NCI-H2171 (cell line): ENCODE measurements at regions not wholly inside any gene's neighbourhood (a gene's known extent, or its start where the extent isn't known, plus 50 kb on each side); places are given as distances from the start of the nearest gene placed in this dataset.

ENCODE experiments used
- DNase-seq: peaks from one replicate; lab custom pipeline; 2025; lab: John Stamatoyannopoulos, UW

DNA sequence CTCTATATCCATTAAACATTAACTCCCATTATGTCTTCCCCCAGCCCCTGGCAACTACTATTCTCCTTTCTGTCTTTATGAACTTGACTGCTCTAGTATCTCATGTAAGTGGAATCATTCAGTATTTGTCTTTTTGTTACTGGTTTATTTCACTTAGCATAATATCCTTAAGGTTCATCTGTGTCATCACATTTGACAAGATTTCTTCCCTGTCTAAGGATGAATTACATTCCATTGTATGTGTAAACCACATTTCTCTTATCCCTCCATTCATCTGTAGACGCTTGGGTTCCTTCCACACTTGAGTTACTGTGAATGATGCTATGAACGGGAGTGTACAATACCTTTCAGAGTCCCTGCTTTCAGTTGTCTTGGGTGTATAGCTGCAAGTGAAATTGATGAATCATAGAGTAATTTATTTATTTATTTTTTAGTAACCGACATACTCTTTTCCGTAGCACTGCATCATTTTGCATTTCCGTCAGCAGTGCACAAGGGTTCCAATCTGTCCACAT, 399.7 kb upstream of the RBFOX1 start:
- DNase-seq: no peak

DNA sequence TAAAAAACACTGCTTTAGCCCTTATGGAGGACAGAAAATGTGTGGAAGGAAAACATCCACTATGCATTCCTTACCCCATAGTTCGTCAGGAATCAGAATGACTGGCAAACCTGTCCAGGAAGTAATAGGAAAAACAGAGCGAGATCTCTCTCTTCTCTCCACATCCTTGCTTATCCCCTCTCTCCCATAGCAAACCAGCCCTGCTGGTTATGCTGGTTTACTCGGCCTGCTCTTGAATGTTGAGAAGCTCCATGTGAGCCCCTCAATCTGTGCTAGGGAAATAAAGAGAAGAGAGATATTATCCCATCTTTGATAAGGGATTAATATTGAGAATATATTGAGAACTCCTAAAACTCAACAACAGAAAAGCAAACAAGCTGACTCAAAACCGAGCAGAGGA, 402.8 kb upstream of the RBFOX1 start:
- no peak for DNase-seq

DNA sequence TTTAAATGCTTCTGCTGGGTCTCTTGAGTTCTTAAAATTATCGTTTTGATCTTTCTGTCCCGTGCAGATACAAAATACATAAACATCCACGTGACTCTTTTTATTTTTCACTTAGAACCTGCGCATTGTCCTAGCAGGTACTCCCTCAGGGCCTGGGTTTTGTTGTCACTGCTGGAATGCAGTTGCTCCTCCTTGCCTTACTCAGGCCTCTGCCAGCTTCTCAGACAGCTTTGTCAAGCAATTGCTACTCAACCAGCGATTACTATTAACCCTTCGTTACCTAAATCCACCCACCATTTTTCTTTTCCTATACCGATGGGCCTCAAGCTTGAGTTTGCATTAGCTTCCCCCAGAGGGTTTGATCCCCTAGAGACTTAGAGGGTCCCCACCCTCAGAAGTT, 405.9 kb upstream of the RBFOX1 start:
- no peak for DNase-seq

DNA sequence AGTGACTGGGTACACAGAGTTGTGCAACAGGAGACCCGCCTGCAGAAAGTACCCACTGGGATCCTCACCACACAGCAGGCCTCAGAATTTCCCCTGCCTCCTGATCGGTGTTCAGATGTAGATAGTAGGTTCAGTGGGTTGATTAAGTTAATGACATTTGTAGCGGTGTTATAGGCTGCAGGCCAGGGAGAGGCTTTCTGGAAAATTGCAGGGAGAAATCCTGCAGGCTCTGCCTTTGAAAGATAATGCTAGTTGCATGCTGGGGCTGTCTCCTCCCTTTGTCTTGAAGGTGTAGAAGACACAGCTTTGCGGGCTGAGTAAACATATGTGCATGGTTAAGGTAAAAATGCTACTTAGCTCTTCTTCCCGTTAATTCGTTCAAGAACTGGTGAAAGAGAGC, 406.3 kb upstream of the RBFOX1 start:
- DNase-seq: no peak

DNA sequence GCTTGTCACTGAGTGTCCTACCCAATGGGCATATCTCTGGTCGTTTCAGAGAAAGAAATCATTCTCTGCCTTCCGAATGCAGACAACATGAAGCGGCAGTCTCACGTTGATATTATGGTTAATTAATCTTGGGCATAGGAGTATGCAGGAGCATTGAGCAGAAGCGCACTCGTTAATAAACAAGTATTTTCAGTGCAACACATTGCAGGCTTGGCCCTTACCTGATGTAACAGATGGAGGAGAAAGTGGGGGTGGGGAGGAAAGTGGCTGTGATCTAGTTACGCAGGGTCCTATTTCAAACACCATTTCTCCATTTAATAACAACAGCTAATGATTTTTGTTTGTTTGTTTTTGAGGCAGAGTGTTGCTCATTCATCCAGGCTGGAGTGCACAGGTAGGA, 414.0 kb upstream of the RBFOX1 start:
- DNase-seq: no peak

DNA sequence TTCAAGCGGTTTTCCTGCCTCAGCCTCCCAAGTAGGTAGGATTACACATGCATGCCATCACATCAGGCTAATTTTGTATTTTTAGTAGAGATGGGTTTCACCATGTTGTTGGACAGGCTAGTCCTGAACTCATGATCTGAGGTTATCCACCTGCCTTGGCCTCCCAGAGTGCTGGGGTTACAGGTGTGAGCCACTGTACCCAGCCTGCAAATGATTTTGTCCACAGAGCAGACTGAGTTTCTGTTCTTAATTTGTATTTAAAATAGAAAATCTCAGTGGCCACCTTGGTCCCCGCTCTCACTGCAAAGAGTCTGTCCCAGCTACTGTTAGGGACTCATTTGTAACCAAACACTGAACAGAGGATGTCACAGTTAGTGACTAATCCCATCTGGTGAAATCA, 415.7 kb upstream of the RBFOX1 start:
- DNase-seq: no peak

DNA sequence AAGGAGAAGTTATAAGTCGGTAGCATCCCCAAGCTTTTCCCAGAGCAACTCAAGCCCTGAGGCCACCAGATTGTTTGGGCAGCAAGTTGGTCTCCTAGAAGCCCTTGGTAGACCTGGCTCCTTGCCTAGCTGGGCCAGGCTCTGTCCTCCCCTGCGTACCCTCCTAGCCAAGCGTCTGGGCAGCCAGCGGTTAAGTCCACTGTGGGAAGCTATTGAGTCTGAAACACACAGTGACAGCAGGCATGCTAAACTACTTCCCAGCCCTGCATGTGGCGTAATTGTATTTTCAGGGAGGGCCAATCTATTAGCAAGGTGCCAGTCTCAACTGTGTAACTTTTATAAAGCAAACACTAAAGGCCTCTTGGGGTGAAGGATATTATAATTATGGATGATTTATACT, 419.1 kb upstream of the RBFOX1 start:
- DNase-seq: no peak

DNA sequence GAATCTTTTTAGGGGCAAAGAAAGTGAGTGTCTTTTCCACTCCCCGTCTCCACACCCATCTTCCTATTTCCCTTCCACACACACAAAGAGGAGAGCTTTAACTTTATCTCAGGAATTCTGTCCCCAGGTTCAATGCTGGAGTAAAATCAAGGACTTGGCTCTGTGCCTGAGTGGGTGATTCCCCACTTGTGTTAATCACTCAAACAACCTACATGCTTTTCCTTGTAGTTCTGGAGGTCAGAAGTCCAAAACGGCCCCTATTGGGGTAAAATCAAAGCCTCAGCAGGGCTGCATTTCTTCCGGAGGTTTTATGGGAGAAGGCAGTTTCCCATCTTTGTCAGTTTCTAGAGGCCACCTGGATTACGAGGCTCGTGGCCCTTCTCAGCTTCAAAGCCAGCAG, 422.3 kb upstream of the RBFOX1 start:
- DNase-seq: no peak

DNA sequence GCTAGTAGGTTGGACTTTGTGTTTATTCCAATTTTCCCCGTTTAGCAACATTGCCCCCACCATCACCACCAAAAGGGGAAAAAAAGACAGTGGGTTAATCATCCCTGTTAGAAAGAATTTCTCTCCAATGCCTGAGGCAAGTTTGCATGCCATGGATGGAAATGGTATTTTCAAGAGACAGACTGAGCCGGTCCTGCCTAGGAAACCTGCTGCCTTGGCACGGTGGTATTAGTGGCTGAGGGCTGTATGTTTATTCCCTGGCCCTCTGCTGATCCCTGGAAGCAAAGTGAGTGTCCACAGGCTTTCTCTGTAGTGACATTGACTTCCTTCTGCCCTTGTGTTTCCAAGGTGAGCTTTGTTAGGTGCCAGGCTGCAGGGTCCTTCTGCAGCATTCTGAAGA, 427.0 kb upstream of the RBFOX1 start:
- DNase-seq: no peak

DNA sequence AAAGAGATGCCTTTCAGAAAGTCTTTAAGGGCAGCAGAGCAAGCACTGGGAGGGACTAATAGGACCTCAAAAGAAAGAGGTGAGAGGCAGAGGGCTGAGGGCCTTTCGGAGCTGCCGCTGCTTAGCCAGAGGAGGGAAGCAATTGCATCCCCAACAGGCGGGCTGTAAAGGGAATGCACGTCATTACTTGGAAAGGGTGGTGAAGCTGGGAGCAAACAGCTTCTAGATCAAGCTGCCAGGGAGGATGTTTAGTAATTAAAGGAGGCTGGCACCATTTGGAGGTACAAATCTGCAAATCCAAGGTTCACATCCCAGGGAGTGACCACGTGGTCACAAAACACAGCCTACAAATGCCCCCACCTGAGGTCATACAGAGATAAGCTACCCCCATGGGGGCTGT, 429.0 kb upstream of the RBFOX1 start:
- no peak for DNase-seq

DNA sequence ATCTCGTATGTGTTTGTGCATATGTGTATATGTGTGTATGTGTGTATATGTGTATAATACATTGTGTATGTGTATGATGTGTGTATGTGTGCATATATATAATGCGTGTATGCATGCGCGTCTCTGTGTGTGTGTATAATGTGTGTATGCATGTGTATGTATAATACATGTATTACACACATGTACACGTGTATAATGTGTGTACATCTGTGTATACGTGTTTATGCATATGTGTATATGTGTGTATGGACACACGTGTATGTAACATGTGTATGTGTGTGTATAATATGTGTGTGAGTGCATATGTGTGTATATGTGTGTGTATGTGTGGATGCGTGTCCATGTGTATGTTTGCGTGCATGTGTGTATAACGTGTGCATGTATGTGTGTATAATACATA, 433.7 kb upstream of the RBFOX1 start:
- no peak for DNase-seq

DNA sequence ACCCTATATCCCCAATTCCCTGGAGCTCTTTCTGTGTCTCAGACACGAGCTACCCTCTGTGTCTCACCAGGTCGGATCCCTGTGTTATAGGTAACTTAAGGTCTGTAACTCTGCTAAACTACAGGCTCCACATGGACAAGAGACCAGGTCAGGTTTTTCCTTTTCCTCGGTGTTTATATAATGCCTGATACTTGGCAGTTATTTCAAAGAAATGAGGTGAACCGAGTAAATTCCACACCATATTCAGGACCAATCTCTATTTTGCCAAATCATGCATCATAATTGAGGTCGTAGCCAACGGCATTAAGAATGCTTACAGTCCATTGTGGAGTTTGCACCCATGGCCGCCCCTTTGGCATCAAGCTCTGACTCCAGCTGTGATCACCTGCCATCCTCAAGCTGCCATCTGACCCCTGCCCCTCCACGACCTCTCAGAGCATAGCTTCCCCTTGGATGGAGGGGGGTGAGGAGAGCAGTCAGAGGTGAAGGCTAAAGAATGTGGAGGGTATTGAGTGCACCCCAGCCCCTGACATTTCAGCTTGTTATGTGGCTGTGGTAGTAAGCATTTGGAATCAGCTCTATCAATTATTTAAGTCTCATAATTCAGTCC, 434.7 kb upstream of the RBFOX1 start:
- DNase-seq: no peak

DNA sequence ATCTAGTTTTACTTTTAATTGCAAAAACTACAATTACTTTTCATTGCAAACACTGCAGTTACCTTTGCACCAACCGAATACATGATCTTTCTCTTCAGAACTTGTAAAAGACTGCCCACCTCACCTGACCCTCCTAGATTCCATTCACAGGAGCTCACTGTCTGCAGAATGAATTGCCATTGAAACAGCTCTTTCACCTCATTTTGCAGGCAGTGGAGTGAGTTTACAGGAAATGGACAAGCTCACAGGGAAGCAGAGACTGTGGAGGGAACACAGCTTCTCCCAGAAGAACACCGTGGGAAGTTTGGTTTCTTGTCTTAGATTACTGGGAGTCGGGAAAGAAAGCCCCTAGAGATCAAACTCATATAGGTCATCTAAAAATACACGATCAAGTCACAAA, 439.7 kb upstream of the RBFOX1 start:
- DNase-seq: no peak

DNA sequence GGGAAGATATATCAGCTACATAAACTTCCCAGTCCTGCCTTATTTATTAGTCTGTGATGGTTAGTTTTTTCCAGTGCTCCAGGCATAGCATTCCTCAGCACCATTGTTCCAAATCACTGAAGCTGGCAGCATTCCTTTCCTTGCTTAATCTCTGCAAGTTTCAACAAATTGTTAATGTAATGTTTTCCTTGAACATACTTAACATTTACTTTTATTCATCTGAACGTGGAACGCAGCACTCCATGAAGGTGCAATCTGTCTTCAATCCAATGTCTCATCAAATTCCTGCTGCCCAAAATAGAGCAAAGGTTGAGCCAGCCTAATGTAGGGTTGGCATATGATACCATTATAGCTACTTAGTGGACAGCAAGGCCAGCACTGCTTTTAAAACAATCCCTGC, 441.1 kb upstream of the RBFOX1 start:
- DNase-seq: no peak

DNA sequence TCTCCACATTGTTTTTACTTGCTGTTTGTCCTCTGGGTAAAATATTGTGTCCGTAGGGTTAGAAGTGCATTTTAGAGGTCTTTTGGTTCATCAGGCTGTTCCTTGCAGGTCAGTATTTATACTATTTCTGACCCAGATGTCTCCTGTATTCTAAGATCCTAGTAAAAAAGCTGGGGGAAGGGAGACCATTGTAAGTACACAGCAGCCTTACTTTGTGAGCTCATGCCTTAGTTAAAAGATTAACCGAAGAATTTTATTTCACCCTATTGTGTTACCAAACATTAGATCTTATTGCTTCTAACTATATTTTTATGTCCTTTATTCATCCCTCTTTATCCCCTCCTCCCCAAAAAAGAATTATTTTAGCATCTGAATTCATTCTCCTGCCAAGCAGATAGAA, 444.1 kb upstream of the RBFOX1 start:
- no peak for DNase-seq

DNA sequence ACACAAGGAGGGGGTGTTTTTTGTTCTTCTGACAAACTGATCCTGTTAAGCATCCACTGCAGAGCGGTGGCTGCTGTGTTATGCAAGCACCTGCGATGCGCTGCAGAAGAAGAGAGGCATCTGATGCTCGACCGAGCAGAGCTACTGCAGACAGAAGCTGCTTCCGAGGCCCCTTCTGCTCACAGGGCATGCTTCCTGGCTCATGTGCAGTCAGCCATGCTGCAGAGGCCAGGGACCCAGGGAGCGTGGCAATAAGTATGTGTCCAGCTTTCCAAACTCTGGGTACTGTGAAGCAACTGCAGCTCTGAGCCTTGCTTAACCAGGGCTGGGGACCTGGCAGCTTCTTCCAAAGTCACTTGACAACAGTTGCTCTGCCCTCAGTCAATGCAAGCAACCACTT, 448.6 kb upstream of the RBFOX1 start:
- no peak for DNase-seq

DNA sequence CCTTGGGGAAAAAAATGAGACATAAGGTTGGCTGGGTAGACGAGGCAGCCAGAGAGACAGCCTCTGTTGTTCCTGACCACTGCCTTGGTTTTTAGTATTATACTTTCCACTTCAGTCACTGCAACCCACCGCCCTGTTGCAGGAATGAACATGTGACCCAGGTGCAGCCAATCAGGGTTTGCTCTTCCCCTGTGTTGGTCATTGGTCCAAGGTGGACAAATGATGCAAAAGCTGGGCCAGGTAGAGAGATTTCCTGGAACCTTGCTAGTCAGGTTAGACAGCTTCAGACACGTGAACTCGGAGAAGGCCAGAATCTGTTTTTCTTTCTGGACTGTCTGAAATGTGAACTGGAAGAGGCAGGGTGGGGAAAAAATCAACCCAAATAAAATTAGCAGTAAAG, 452.4 kb upstream of the RBFOX1 start:
- no peak for DNase-seq

DNA sequence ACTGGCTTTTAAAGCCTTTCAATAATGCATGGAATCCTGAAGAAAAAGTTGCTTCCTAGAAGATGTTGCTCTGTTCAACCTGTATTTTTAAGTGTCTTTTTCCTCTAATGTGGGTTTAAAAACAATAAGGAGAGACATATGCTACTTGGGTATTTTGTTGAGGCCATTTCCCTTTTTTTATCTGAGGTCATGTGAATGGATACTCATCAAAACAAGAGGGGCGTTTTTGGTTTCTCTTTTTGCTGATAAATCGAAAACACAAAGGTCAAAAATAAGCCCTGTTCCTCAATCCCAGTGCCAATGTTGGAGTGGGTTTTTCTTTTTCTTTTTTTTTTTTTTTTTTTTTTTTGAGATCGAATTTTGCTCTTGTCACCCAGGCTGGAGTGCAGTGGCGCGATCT, 468.0 kb upstream of the RBFOX1 start:
- no peak for DNase-seq

DNA sequence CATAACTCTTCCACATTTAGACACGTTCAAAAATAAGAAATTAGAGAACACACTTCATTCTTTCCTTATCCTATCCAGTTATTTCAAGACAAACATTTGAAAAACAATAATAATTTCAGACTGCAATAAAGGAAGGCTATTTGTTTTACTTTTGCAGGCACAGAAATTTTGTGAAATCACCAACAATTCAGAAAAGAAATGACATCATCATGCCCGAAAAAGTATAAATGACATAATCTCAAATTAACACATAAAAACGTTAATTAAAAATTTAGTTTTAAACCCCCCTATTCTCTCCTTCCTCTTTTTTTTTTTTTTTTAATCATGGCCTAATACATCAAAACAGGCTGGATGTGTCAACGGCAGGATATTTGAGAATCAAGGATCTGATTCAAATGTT, 468.4 kb upstream of the RBFOX1 start:
- no peak for DNase-seq

DNA sequence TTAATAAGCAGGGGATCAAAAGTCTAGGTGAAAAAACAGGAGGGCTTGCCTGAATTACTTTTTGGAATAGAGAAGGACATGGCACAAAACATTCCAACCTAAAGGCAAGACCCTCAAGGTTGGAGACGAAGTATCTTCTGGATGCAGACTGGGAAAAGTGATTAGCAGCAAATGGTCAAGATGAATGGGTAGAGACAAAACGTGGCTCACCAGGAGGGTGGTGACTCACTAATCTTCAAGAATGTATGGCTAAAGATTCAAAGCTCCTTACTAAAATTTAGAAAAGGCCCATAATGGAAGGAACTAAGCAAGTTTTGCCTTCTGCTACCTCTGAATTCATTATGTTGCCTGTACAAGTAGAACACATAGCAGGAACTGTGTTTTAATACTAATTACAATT, 469.5 kb upstream of the RBFOX1 start:
- no peak for DNase-seq

DNA sequence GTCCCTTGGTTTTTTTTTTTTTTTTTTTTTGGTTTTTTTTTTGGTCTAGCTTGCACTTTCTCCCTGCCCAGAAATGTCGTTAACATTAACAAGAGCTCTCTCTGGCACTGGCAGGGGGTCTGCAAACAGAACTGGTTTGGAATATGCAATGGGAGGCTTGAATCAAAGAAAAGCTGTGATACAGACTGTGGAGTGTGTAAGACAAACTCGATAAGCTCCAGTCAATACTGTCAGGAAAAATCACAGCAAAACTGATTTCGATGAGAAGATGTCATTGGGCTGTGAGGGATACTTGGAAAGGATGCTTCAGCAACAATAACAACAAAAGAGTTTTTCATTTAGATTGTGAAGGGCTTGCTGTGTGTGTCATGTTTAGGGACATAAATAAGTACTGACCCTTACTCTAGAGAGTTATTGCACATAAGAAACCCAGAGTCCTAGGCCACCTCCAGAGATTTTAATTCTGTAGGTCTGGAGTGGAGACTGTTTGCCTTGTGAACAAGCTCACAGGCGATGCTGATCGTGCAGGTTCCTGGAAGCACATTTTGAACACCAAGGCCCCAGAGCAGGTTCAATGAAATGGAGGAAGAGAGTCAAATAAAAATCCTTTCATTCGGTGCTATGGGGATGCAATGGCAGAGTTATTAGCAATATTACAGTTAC, 470.7 kb upstream of the RBFOX1 start:
- no peak for DNase-seq

DNA sequence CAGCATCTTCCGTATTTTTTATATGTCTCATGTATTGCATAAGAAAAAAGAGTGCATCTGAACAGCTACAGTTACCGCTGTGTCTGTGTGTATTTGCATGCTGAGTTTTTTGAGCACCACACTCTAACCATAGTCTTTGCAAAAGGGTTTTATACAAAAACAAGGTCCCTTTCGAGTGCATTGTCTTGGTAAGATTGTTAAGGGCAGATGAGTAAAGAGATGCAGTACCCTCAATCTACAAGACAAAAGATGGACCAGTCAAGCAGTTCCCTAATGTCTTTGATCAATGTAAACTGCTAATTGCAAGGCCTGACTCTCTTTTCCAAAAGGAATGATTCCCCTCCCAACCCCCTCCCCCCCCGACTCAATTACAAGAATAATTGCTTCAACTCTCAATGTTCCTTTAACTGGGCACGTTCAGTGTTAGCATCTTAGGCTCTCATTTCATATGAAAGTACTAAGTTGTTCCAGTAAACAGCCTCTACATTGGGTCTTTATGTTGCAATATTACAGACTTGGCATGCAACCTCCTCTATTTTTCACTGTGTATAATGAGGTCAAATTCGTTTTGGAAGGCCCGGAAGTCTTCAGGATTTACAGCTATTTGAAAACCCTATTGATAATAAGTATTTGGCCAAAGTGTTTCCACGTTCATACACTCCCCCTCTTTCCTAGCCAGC, 471.4 kb upstream of the RBFOX1 start:
- no peak for DNase-seq

DNA sequence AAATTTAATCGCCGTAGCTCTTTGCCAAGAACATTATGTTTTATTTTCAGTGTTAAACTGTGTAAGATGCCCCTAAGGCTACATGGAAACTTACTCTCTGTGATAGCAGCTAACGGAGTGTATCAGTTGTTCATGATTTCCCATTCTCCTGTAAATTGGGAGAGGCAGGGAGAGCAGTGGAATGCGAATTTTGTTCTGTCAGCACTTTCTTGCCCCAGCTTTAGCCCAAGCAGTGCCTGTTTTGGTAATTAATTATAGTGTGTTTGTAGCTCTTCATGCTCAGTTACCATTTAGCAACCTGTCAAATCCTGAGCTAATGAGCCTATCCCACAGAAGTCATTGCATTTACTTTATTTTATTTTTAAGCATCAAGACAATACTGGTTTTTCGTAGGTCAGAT, 475.1 kb upstream of the RBFOX1 start:
- DNase-seq: no peak

DNA sequence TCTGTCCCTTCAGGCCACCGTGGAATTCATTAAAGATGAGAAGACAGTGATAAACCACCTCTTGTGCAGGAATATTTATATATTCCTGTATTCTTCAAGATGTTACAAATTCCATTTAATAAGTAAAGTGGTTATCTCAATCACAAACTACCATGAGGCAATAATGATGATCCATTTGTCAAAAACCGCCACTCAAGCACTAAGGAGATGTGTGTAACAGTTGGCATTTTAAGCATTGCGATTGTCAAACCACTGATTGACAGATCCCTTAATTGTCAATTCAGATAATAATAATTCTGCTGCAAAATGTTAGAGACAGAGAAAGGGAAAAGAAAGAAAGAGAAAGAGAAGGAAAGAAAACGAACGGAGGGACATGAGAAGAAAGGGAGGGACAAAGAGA, 476.1 kb upstream of the RBFOX1 start:
- DNase-seq: no peak
